Adrenal gland (tissue), 9 donors: ENCODE measurements at regions not wholly inside any gene's neighbourhood (a gene's known extent, or its start where the extent isn't known, plus 50 kb on each side); places are given as distances from the start of the nearest gene placed in this dataset.
"Not testable (repeated sequence)": the region's sequence is repeated elsewhere in the genome, so short reads cannot be mapped to it uniquely, and the experiment has no call there.

Experiments used
- DNase-seq, 7 donors: peaks; one replicate each; pipeline ENCODE4 v3.0.0-alpha.2; 2019 to 2020
- H3K27ac ChIP-seq, 5 donors: fragments of 200-600 bp; sonication (generic) in 4 of 5; 1 replicate in 3 of 5; 2 replicates in 2 of 5; pipeline versions ENCODE4 v1.5.1 to v1.8.0; 2016 to 2020; ENCODE audit warnings: mild to moderate bottlenecking in 1 of 5
- H3K27me3 ChIP-seq: fragments of 200-600 bp; 2 replicates; pipeline ENCODE4 v1.8.0; 2021
- H3K36me3 ChIP-seq, 2 donors: fragments of 200-600 bp; replicated peaks in 1 of 2; 1 replicate in 1 of 2; 2 replicates in 1 of 2; pipeline versions ENCODE4 v1.5.1 to v1.8.0; 2018 to 2022
- H3K4me1 ChIP-seq, 2 donors: fragments of 200-600 bp; replicated peaks in 1 of 2; 1 replicate in 1 of 2; 2 replicates in 1 of 2; pipeline versions ENCODE4 v1.5.1 to v1.8.0; 2018 to 2021
- H3K4me3 ChIP-seq, 4 donors: fragments of 200-600 bp; sonication (generic) in 3 of 4; one replicate each; pipeline ENCODE4 v1.5.1; 2016 to 2018
- H3K9me3 ChIP-seq, 3 donors: fragments of 200-600 bp; sonication (generic) in 1 of 3; replicated peaks in 1 of 3; 1 replicate in 2 of 3; 2 replicates in 1 of 3; pipeline versions ENCODE4 v1.5.1 to v1.8.0; 2016 to 2021
- POLR2A ChIP-seq, 2 donors: fragments of 450-650 bp; IDR thresholded peaks; one replicate each; pipeline ENCODE4 v1.6.1; 2017; ENCODE audit warnings: antibody characterized with exemption in 2 of 2, mild to moderate bottlenecking in 2 of 2, moderate library complexity in 1 of 2
- WGBS, 4 donors: extraction: QIAGEN DNeasy Blood & Tissue Kit in 2 of 4; methylation state at CpG; one replicate each; pipeline versions ENCODE4 v1.1.5 to v1.1.7; 2013 to 2017; 5-methylcytosine and 5-hydroxymethylcytosine counted together
- intact Hi-C, 2 donors: fragments of 100-400 bp; cut with DNase I; formaldehyde crosslinking; loops; one replicate each; pipeline versions ENCODE4 v1.14.1 to v1.15.0; 2022 to 2023
- TF ChIP-seq, protein P1 (sequence below), 6 experiments: fragments of 450-650 bp in 4 of 6; fragments of 200-600 bp in 2 of 6; sonication (generic) in 1 of 6; IDR thresholded peaks; 1 replicate in 5 of 6; 2 replicates in 1 of 6; pipeline versions ENCODE4 v1.5.1 to v1.8.0; 2016 to 2021; ENCODE audit warnings: antibody characterized with exemption in 6 of 6, mild to moderate bottlenecking in 2 of 6, moderate library complexity in 1 of 6
- donor health status: healthy with polysubstance abuse.
- donor health status: Bipolar disorder and iron deficiency.
- donor health status: DM: yes; HTN: yes; CAD: no.
- donor health status: DM: no; HTN: no; CAD: no.
- donor health status: DM: no; HTN: no; CAD: no.

DNA sequence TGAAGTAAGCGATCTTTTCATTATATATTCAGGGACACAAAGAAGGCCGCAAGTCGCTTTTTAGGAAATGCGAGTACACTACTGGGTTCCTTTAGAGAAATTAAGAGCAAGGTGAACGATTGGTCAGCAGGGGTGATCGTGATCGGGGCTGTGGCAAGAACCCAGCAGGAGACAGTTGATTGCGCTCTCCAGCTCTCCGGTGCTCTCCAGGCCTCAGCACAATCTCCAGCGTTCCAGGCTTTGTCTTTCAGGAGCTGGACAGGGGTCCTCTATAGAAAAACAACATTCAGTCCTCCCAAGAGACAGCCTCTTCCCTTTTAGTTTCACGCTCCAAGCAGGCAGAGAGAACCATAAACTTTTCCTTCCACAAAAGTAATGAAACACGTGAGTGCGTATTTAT, 170.5 kb upstream of the KLF6 start:
- H3K4me1 ChIP-seq, result peaks cover 0 to 5% of the 10 kb centered on the region in 2 donors
- H3K4me3 ChIP-seq, result no peak overlapping the region
- intact Hi-C loops, result no loop called here
- WGBS, 4 donors, result 81 to 86% (median 84%) methylated on average over 13 of the region's 13 CpGs
- H3K36me3 ChIP-seq, result no peaks in the 10 kb centered on the region
- TF ChIP-seq, protein P1, sequence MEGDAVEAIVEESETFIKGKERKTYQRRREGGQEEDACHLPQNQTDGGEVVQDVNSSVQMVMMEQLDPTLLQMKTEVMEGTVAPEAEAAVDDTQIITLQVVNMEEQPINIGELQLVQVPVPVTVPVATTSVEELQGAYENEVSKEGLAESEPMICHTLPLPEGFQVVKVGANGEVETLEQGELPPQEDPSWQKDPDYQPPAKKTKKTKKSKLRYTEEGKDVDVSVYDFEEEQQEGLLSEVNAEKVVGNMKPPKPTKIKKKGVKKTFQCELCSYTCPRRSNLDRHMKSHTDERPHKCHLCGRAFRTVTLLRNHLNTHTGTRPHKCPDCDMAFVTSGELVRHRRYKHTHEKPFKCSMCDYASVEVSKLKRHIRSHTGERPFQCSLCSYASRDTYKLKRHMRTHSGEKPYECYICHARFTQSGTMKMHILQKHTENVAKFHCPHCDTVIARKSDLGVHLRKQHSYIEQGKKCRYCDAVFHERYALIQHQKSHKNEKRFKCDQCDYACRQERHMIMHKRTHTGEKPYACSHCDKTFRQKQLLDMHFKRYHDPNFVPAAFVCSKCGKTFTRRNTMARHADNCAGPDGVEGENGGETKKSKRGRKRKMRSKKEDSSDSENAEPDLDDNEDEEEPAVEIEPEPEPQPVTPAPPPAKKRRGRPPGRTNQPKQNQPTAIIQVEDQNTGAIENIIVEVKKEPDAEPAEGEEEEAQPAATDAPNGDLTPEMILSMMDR (IDR thresholded peaks at IDR 0.05), result no peak
- no peak for TF ChIP-seq POLR2A (IDR thresholded peaks at IDR 0.05)
- DNase-seq, result no peak
- no peaks in the 10 kb centered on the region for H3K27me3 ChIP-seq
- no peak overlapping the region for H3K27ac ChIP-seq
- no peaks in the 10 kb centered on the region for H3K9me3 ChIP-seq

DNA sequence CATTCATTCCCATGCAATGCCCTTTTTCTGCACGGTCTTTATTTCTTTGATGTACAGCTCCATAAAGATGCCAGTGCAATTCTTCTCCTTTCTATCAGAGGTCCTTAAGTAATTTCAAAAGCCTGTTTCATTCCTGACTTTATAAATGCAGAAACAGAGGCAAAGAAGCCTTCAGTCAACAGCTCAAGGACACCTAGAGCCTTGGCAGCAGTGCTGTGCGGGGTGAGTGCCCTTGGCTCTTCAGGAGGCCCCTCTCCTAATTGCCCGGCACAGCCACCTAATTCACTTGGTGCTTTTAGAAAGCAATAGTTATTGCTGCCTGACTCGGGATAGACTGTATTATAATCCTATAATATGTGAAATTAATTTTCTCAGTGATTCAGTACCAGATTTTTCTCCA, 169.6 kb upstream of the KLF6 start:
- peaks cover 0 to 5% of the 10 kb centered on the region in 2 donors for H3K4me1 ChIP-seq
- no peak for TF ChIP-seq POLR2A (IDR thresholded peaks at IDR 0.05)
- TF ChIP-seq, protein P1 (IDR thresholded peaks at IDR 0.05), result no peak
- no peak overlapping the region for H3K4me3 ChIP-seq
- intact Hi-C loops, result no loop called here
- no peak overlapping the region for H3K27ac ChIP-seq
- 43 to 60% (median 50%) methylated on average over 4 of the region's 4 CpGs for WGBS, 4 donors
- peak in 2 of 7 donors; percentile 16 to 25 for DNase-seq
- no peaks in the 10 kb centered on the region for H3K9me3 ChIP-seq
- H3K27me3 ChIP-seq, result no peaks in the 10 kb centered on the region
- H3K36me3 ChIP-seq, result no peaks in the 10 kb centered on the region

DNA sequence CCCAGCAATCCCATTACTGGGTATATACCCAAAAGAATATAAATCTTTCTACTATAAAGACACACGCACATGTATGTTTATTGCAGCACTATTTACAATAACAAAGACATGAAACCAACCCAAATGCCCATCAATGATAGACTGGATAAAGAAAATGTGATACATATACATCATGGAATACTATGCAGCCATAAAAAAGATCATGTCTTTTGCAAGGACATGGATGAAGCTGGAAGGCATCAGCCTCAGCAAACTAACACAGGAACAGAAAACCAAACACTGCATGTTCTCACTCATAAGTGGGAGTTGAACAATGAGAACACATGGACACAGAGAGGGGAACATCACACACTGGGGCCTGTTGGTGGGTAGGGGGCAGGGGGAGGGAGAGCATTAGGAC, 169.0 kb upstream of the KLF6 start:
- H3K9me3 ChIP-seq, H3K4me3 ChIP-seq, H3K4me1 ChIP-seq, H3K27ac ChIP-seq, DNase-seq, H3K36me3 ChIP-seq, H3K27me3 ChIP-seq, intact Hi-C loops: not testable (repeated sequence)
- 96 to 100% (median 100%) methylated on average over 1 of the region's 1 CpG for WGBS, 4 donors

DNA sequence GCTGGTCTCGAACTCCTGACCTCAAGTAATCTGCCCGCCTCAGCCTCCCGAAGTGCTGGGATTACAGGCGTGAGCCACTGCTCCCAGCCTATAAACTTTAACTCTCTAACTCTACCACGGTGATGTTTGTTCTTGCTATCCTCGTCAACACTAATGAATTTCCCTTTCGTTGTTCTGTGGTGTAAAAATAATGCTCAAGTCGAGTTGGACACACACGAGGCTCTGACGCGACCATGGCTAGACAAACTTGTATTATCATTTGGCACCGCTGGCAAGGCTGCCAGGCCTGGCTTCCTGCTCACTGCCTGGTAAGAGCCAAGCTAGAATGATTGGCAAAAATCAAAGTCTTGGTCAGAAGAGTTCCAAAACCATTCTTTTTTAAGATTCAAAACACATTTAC, 167.0 kb upstream of the KLF6 start:
- Histone ChIP-seq H3K4me1 (peaks cover 0 to 5% of the 10 kb centered on the region in 2 donors), H3K4me3 (no peak overlapping the region), H3K27me3 (no peaks in the 10 kb centered on the region), H3K27ac (no peak overlapping the region), H3K36me3 (no peaks in the 10 kb centered on the region), H3K9me3 (no peaks in the 10 kb centered on the region)
- peak in 1 of 7 donors; percentile 24 for DNase-seq
- intact Hi-C loops, result no loop called here
- WGBS, 4 donors, result 77 to 81% (median 78%) methylated on average over 12 of the region's 12 CpGs
- TF ChIP-seq, protein P1 (IDR thresholded peaks at IDR 0.05), result no peak
- TF ChIP-seq POLR2A (IDR thresholded peaks at IDR 0.05), result no peak

DNA sequence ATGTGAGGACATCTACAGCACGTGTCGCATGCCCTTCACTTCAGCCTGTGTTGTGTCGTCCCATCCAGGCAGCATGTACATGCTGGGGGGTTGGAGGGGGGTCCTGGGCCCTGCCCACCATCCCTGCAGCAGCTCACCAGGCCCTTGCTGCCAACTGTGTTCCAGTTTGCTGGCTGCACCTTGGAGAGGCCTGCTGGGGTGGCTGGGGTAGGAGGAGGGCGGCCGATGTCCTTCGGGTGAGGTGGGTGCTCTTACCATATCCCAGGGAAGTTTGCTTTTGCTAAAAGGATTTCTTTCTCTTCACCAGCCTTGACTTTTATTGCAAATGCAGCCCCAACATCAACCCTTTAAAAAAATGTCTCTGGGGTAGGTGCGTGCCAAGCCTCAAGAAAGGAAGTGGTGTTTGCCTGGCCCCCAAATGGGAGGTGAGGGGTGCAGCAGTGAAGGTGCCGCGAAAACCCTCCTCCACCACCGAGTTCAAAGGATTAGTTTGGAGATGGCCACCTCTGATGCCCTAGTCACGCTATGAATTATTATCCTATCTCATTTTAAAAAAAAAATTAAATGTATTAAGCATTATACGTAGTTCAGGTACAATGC, 165.8 kb upstream of the KLF6 start:
- no peak overlapping the region for H3K4me3 ChIP-seq
- no peak for DNase-seq
- intact Hi-C loops, result no loop called here
- no peak overlapping the region for H3K27ac ChIP-seq
- H3K9me3 ChIP-seq, result no peaks in the 10 kb centered on the region
- H3K4me1 ChIP-seq, result peaks cover 0 to 5% of the 10 kb centered on the region in 2 donors
- H3K36me3 ChIP-seq, result no peaks in the 10 kb centered on the region
- 86 to 92% (median 88%) methylated on average over 10 to 12 of the region's 12 CpGs for WGBS, 4 donors
- TF ChIP-seq, protein P1 (IDR thresholded peaks at IDR 0.05), result no peak
- no peak for TF ChIP-seq POLR2A (IDR thresholded peaks at IDR 0.05)
- no peaks in the 10 kb centered on the region for H3K27me3 ChIP-seq
